ENCODE measurements at regions not wholly inside any gene's neighbourhood (a gene's known extent, or its start where the extent isn't known, plus 50 kb on each side); places are given as distances from the start of the nearest gene placed in this dataset.

- no peak overlapping the region for H3K27ac Mint-ChIP-seq
- no peak for DNase-seq
- no peaks in the 10 kb centered on the region for H3K27me3 Mint-ChIP-seq (ENCODE audit: low read depth)
- no peak for ATAC-seq (replicated peaks in 1 of 2)
- no peaks in the 10 kb centered on the region for H3K9me3 Mint-ChIP-seq
- H3K36me3 Mint-ChIP-seq (ENCODE audit: insufficient read depth in 2 of 2) = no peaks in the 10 kb centered on the region
- no peak overlapping the region for H3K4me3 Mint-ChIP-seq
- no peaks in the 10 kb centered on the region for H3K4me1 Mint-ChIP-seq (ENCODE audit: low read depth)
Observed at GRCh38 chr5:104198156-104198555, 635.6 kb upstream of the NUDT12 start.

- Mint-ChIP-seq H3K27ac (no peak overlapping the region), H3K4me3 (no peak overlapping the region), H3K27me3 (ENCODE audit: low read depth) (no peaks in the 10 kb centered on the region), H3K36me3 (ENCODE audit: insufficient read depth in 2 of 2) (peaks cover 2 to 3% of the 10 kb centered on the region in 2 donors), H3K9me3 (peaks cover 0 to 7% of the 10 kb centered on the region in 2 donors), H3K4me1 (ENCODE audit: low read depth) (no peaks in the 10 kb centered on the region)
- DNase-seq = no peak
- no peak for ATAC-seq (replicated peaks in 1 of 2)
Observed at GRCh38 chr5:104189909-104190308, 627.3 kb upstream of the NUDT12 start.

GRCh38 chr5:104189031-104189430 lies 626.4 kb upstream of the NUDT12 start:
- no peak for ATAC-seq (replicated peaks in 1 of 2)
- Mint-ChIP-seq H3K4me1 (ENCODE audit: low read depth) (no peaks in the 10 kb centered on the region), H3K36me3 (ENCODE audit: insufficient read depth in 2 of 2) (peaks cover 2 to 3% of the 10 kb centered on the region in 2 donors), H3K27me3 (ENCODE audit: low read depth) (no peaks in the 10 kb centered on the region), H3K27ac (no peak overlapping the region), H3K9me3 (peaks cover 0 to 7% of the 10 kb centered on the region in 2 donors), H3K4me3 (no peak overlapping the region)
- no peak for DNase-seq

GRCh38 chr5:104187656-104188055 lies 625.1 kb upstream of the NUDT12 start:
- Mint-ChIP-seq H3K4me3 (no peak overlapping the region), H3K27ac (no peak overlapping the region), H3K27me3 (ENCODE audit: low read depth) (no peaks in the 10 kb centered on the region), H3K4me1 (ENCODE audit: low read depth) (no peaks in the 10 kb centered on the region), H3K9me3 (peaks cover 0 to 7% of the 10 kb centered on the region in 2 donors), H3K36me3 (ENCODE audit: insufficient read depth in 2 of 2) (peaks cover 2 to 3% of the 10 kb centered on the region in 2 donors)
- ATAC-seq (replicated peaks in 1 of 2) = no peak
- DNase-seq = no peak

GRCh38 chr5:104186510-104186909 lies 623.9 kb upstream of the NUDT12 start:
- H3K4me1 Mint-ChIP-seq (ENCODE audit: low read depth) = no peaks in the 10 kb centered on the region
- ATAC-seq (replicated peaks in 1 of 2) = no peak
- H3K36me3 Mint-ChIP-seq (ENCODE audit: insufficient read depth in 2 of 2) = peaks cover 2 to 3% of the 10 kb centered on the region in 2 donors
- no peak for DNase-seq
- H3K9me3 Mint-ChIP-seq = peaks cover 1 to 10% of the 10 kb centered on the region in 2 donors
- no peak overlapping the region for H3K4me3 Mint-ChIP-seq
- no peak overlapping the region for H3K27ac Mint-ChIP-seq
- no peaks in the 10 kb centered on the region for H3K27me3 Mint-ChIP-seq (ENCODE audit: low read depth)

GRCh38 chr5:104186100-104186499 lies 623.5 kb upstream of the NUDT12 start:
- no peaks in the 10 kb centered on the region for H3K4me1 Mint-ChIP-seq (ENCODE audit: low read depth)

GRCh38 chr5:104184264-104184663 lies 621.7 kb upstream of the NUDT12 start:
- Mint-ChIP-seq H3K36me3 (ENCODE audit: insufficient read depth in 2 of 2) (peaks cover 4% of the 10 kb centered on the region in 2 donors), H3K9me3 (peaks cover 4 to 16% of the 10 kb centered on the region in 2 donors), H3K27ac (no peak overlapping the region), H3K4me1 (ENCODE audit: low read depth) (no peaks in the 10 kb centered on the region), H3K27me3 (ENCODE audit: low read depth) (no peaks in the 10 kb centered on the region), H3K4me3 (no peak overlapping the region)
- ATAC-seq (replicated peaks in 1 of 2) (no peak), DNase-seq (no peak)

More at GRCh38 chr5:104186100-104186499, 623.5 kb upstream of the NUDT12 start:
- H3K4me3 Mint-ChIP-seq = no peak overlapping the region
- no peak overlapping the region for H3K27ac Mint-ChIP-seq
- ATAC-seq (replicated peaks in 1 of 2) = no peak
- H3K9me3 Mint-ChIP-seq = peaks cover 3 to 12% of the 10 kb centered on the region in 2 donors
- peaks cover 2 to 3% of the 10 kb centered on the region in 2 donors for H3K36me3 Mint-ChIP-seq (ENCODE audit: insufficient read depth in 2 of 2)
- no peaks in the 10 kb centered on the region for H3K27me3 Mint-ChIP-seq (ENCODE audit: low read depth)
- DNase-seq = no peak

GRCh38 chr5:104178829-104179456 lies 616.4 kb upstream of the NUDT12 start:
- ATAC-seq (replicated peaks in 1 of 2) = no peak
- Mint-ChIP-seq H3K27me3 (ENCODE audit: low read depth) (no peaks in the 10 kb centered on the region), H3K27ac (no peak overlapping the region), H3K36me3 (ENCODE audit: insufficient read depth in 2 of 2) (peaks cover 1 to 2% of the 10 kb centered on the region in 2 donors), H3K4me3 (no peak overlapping the region), H3K9me3 (peaks cover 7 to 16% of the 10 kb centered on the region in 2 donors), H3K4me1 (ENCODE audit: low read depth) (no peaks in the 10 kb centered on the region)
- DNase-seq = peak; percentile 10 to 24

GRCh38 chr5:104178066-104178465 lies 615.5 kb upstream of the NUDT12 start:
- Mint-ChIP-seq H3K27ac (no peak overlapping the region), H3K36me3 (ENCODE audit: insufficient read depth in 2 of 2) (peaks cover 1 to 2% of the 10 kb centered on the region in 2 donors)
- no peak for DNase-seq

GRCh38 chr5:104177651-104178050 lies 615.1 kb upstream of the NUDT12 start:
- Mint-ChIP-seq H3K4me1 (ENCODE audit: low read depth) (no peaks in the 10 kb centered on the region), H3K27me3 (ENCODE audit: low read depth) (no peaks in the 10 kb centered on the region), H3K36me3 (ENCODE audit: insufficient read depth in 2 of 2) (peaks cover 1 to 2% of the 10 kb centered on the region in 2 donors), H3K27ac (no peak overlapping the region), H3K4me3 (no peak overlapping the region), H3K9me3 (peaks cover 9 to 18% of the 10 kb centered on the region in 2 donors)
- DNase-seq (no peak), ATAC-seq (replicated peaks in 1 of 2) (no peak)

More at GRCh38 chr5:104178066-104178465, 615.5 kb upstream of the NUDT12 start:
- Mint-ChIP-seq H3K27me3 (ENCODE audit: low read depth) (no peaks in the 10 kb centered on the region), H3K9me3 (peaks cover 9 to 16% of the 10 kb centered on the region in 2 donors), H3K4me1 (ENCODE audit: low read depth) (no peaks in the 10 kb centered on the region), H3K4me3 (no peak overlapping the region)
- ATAC-seq (replicated peaks in 1 of 2) = no peak

GRCh38 chr5:104172976-104173375 lies 610.4 kb upstream of the NUDT12 start:
- Mint-ChIP-seq H3K4me1 (ENCODE audit: low read depth) (no peaks in the 10 kb centered on the region), H3K27ac (no peak overlapping the region), H3K27me3 (ENCODE audit: low read depth) (no peaks in the 10 kb centered on the region), H3K9me3 (peaks cover 2% of the 10 kb centered on the region in 2 donors), H3K36me3 (ENCODE audit: insufficient read depth in 2 of 2) (no peaks in the 10 kb centered on the region), H3K4me3 (no peak overlapping the region)
- no peak for DNase-seq
- ATAC-seq (replicated peaks in 1 of 2) = no peak

GRCh38 chr5:104171958-104172690 lies 609.5 kb upstream of the NUDT12 start:
- H3K4me3 Mint-ChIP-seq = no peak overlapping the region
- DNase-seq (no peak), ATAC-seq (replicated peaks in 1 of 2) (no peak)
- peaks cover 2% of the 10 kb centered on the region in 2 donors for H3K9me3 Mint-ChIP-seq
- H3K27me3 Mint-ChIP-seq (ENCODE audit: low read depth) = no peaks in the 10 kb centered on the region
- no peak overlapping the region for H3K27ac Mint-ChIP-seq
- no peaks in the 10 kb centered on the region for H3K4me1 Mint-ChIP-seq (ENCODE audit: low read depth)
- no peaks in the 10 kb centered on the region for H3K36me3 Mint-ChIP-seq (ENCODE audit: insufficient read depth in 2 of 2)

- no peak overlapping the region for H3K27ac Mint-ChIP-seq
- H3K4me3 Mint-ChIP-seq = no peak overlapping the region
- peaks cover 2% of the 10 kb centered on the region in 2 donors for H3K9me3 Mint-ChIP-seq
- ATAC-seq (replicated peaks in 1 of 2) (no peak), DNase-seq (no peak)
- H3K36me3 Mint-ChIP-seq (ENCODE audit: insufficient read depth in 2 of 2) = no peaks in the 10 kb centered on the region
- H3K27me3 Mint-ChIP-seq (ENCODE audit: low read depth) = no peaks in the 10 kb centered on the region
- no peaks in the 10 kb centered on the region for H3K4me1 Mint-ChIP-seq (ENCODE audit: low read depth)
Observed at GRCh38 chr5:104170926-104171325, 608.3 kb upstream of the NUDT12 start.

Data from activated T-cell treated with anti-CD3 and anti-CD28 coated beads, Interleukin-2, amount 50 U/mL, for 72 hours (primary cell).